PFSK-1 (cell line): ENCODE measurements at regions not wholly inside any gene's neighbourhood (a gene's known extent, or its start where the extent isn't known, plus 50 kb on each side); places are given as distances from the start of the nearest gene placed in this dataset.

Source experiments
- FOXP2 ChIP-seq: optimal IDR thresholded peaks from 2 replicates; pipeline ENCODE3; 2011; ENCODE audit warnings: borderline replicate concordance, control low read depth, inconsistent platforms; ENCODE audit not compliant: insufficient read depth; ENCODE audit errors: extremely low read length, extremely low read depth
- POLR2AphosphoS5 ChIP-seq: IDR thresholded peaks from 2 replicates; pipeline ENCODE4 v1.6.1; 2012; ENCODE audit warnings: low read depth, mild to moderate bottlenecking, control low read depth, low read length, moderate library complexity
- SIN3A ChIP-seq: IDR thresholded peaks from 2 replicates; pipeline ENCODE4 v1.6.1; 2012; ENCODE audit warnings: mild to moderate bottlenecking, low read length, moderate library complexity, borderline replicate concordance; ENCODE audit not compliant: insufficient read depth
- TAF1 ChIP-seq: IDR thresholded peaks from 2 replicates; pipeline ENCODE4 v1.6.1; 2012; ENCODE audit warnings: low read length, control low read depth, borderline replicate concordance; ENCODE audit not compliant: insufficient read depth
- TF ChIP-seq, protein P1 (sequence below), 2 experiments: IDR thresholded peaks; 2 replicates each; pipeline versions ENCODE4 v1.6.1 to v1.8.0; 2011 to 2012; ENCODE audit warnings: low read depth in 2 of 2, low read length in 2 of 2, control low read depth in 1 of 2, inconsistent platforms in 1 of 2, mild to moderate bottlenecking in 1 of 2, moderate library complexity in 1 of 2; ENCODE audit not compliant: insufficient read depth in 1 of 2

DNA sequence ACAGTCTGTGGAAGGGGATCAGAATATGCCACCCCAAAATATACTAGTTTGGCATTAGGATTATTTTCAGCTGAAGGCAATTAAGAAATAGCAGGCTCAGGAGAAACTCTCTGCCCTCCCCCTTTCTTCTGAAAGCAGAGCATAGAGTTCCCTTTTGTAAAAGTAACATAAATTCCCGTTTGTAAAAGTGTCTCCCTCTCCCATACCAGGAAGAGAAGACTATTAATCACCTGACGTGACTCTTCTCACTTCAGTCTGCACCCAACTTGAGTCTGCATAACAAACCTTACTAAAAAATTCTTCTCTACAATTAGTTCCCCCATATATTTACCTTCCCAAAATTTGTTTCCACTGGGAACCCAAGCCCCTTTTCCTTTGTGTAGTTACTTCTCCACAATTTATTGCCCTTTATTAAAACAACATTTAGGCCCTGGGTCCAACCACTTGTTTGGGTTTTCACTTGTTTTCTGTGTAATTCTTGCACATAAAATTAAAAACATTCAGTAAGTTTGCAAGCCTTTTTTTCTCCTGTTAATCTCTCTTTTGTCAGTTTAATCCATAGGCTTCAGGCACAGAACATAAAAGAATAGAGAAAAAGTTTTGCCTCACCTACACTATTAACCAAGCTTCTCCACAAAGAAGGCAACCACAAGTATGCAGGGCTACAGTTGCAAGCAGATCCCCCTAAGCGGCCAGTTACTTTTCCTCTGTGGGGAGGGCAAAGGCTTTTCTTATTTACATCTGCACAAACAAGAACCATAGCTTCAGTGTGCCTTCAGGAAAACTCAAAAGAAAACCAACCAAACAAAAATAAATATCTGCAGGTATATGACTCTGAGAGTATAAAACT lies 73.8 kb upstream of the EPCAM start:
- TF ChIP-seq, protein P1, sequence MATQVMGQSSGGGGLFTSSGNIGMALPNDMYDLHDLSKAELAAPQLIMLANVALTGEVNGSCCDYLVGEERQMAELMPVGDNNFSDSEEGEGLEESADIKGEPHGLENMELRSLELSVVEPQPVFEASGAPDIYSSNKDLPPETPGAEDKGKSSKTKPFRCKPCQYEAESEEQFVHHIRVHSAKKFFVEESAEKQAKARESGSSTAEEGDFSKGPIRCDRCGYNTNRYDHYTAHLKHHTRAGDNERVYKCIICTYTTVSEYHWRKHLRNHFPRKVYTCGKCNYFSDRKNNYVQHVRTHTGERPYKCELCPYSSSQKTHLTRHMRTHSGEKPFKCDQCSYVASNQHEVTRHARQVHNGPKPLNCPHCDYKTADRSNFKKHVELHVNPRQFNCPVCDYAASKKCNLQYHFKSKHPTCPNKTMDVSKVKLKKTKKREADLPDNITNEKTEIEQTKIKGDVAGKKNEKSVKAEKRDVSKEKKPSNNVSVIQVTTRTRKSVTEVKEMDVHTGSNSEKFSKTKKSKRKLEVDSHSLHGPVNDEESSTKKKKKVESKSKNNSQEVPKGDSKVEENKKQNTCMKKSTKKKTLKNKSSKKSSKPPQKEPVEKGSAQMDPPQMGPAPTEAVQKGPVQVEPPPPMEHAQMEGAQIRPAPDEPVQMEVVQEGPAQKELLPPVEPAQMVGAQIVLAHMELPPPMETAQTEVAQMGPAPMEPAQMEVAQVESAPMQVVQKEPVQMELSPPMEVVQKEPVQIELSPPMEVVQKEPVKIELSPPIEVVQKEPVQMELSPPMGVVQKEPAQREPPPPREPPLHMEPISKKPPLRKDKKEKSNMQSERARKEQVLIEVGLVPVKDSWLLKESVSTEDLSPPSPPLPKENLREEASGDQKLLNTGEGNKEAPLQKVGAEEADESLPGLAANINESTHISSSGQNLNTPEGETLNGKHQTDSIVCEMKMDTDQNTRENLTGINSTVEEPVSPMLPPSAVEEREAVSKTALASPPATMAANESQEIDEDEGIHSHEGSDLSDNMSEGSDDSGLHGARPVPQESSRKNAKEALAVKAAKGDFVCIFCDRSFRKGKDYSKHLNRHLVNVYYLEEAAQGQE (IDR thresholded peaks at IDR 0.05; ENCODE audit: insufficient read depth in 1 of 2, low read depth in 2 of 2, low read length in 2 of 2): no peak
- no peak for TF ChIP-seq TAF1

DNA sequence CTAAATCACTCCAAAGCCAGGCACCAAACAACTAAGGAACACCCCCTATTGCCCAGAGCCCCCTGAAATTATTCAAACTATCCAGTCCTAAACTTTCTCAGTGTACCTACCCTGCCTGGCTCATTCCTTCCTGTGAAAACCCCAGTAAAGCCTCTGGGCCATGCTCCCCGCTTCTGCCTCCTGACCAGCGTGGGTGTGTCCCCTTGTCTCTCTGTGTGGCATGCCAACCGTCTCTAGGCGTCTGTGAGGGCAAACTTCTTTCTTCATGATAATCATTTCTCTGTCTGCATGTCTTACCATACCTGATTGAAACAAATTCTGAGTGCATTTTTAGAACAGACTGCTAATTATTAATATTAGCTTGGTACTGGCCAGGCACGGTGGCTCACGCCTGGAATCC lies 75.1 kb upstream of the EPCAM start:
- TF ChIP-seq POLR2AphosphoS5 (no peak), TAF1 (no peak), SIN3A (no peak), FOXP2 (no peak)
- TF ChIP-seq, protein P1 (IDR thresholded peaks at IDR 0.05; ENCODE audit: insufficient read depth in 1 of 2, low read depth in 2 of 2, low read length in 2 of 2): no peak

DNA sequence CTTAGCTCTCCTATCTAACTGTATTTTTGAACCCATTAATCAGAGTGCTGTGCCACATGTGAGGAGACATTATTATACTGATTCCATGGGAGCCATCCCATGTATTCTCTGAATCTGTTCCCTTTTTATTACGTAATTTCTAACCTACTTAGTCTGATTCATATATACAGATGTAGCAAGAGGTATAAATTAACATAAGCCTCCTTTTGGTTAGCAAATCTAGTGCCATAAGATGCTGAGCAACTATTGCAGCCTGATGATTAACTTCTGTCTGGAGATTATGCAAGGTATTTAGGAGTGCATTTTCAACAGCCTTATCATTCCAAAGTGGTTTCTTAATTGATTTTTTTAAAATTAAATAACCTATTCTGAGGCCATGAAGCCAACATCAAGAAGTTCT lies 80.2 kb upstream of the EPCAM start:
- TF ChIP-seq FOXP2: no peak
- TF ChIP-seq POLR2AphosphoS5: no peak
- TF ChIP-seq SIN3A: no peak
- TF ChIP-seq, protein P1 (IDR thresholded peaks at IDR 0.05; ENCODE audit: insufficient read depth in 1 of 2, low read depth in 2 of 2, low read length in 2 of 2): no peak

DNA sequence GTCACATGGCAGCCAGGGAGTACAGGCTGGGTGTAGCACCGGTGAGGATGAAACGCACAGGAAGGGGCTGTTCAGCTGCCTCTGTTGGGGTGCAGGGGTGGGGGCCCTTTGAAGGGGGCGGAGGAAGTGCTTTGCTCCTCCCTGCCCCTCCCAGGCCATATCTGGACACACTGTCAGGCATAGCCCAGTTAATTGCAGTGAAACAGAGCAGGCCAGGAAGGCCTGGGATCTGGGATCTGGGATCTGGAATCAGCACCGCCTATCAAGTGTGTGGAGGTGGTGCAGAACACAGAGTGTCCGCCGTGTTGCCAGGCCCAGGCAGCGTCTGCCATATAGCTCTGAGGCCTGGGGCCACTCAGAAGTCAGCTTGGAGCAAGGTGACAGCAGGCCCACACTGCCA lies 85.5 kb upstream of the EPCAM start:
- TF ChIP-seq TAF1: no peak
- no peak for TF ChIP-seq SIN3A
- TF ChIP-seq, protein P1 (IDR thresholded peaks at IDR 0.05; ENCODE audit: insufficient read depth in 1 of 2, low read depth in 2 of 2, low read length in 2 of 2): no peak
- no peak for TF ChIP-seq POLR2AphosphoS5
- no peak for TF ChIP-seq FOXP2
